ENCODE measurements at regions not wholly inside any gene's neighbourhood (a gene's known extent, or its start where the extent isn't known, plus 50 kb on each side); places are given as distances from the start of the nearest gene placed in this dataset.

DNA sequence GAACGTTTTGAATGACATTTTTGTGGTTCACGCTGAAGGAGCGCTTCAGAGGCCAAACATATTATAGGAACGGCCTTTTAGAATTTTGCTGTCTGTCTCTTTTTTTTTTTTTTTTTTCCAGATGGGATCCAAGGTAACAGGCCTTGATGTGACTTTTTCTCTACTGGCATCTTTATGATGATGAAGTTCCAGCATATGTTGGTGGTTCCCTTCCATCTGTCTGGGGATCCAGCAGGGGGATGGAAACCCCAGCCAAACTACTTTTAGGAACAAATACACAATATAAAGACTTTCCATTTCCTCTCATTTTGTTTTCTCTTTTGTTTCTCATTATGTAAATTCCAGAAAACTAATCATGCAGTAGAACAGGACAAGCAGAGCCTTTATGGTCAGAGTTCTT, 239.3 kb upstream of the PRICKLE1 start:
- TF ChIP-seq, protein P1, sequence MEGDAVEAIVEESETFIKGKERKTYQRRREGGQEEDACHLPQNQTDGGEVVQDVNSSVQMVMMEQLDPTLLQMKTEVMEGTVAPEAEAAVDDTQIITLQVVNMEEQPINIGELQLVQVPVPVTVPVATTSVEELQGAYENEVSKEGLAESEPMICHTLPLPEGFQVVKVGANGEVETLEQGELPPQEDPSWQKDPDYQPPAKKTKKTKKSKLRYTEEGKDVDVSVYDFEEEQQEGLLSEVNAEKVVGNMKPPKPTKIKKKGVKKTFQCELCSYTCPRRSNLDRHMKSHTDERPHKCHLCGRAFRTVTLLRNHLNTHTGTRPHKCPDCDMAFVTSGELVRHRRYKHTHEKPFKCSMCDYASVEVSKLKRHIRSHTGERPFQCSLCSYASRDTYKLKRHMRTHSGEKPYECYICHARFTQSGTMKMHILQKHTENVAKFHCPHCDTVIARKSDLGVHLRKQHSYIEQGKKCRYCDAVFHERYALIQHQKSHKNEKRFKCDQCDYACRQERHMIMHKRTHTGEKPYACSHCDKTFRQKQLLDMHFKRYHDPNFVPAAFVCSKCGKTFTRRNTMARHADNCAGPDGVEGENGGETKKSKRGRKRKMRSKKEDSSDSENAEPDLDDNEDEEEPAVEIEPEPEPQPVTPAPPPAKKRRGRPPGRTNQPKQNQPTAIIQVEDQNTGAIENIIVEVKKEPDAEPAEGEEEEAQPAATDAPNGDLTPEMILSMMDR (conservative IDR thresholded peaks at IDR 0.05 in 1 of 2, IDR thresholded peaks at IDR 0.05 in 1 of 2; ENCODE audit: low read depth in 1 of 2, low read length in 2 of 2) = no peak
- TF ChIP-seq EZH2 (IDR thresholded peaks at IDR 0.05; ENCODE audit: low read length, missing control alignments) = no peak

Measured in fibroblast of lung (primary cell).